Astrocyte of the cerebellum (primary cell): ENCODE measurements at regions not wholly inside any gene's neighbourhood (a gene's known extent, or its start where the extent isn't known, plus 50 kb on each side); places are given as distances from the start of the nearest gene placed in this dataset.
"Not testable (repeated sequence)": the region's sequence is repeated elsewhere in the genome, so short reads cannot be mapped to it uniquely, and the experiment has no call there.

Experiments
- DNase-seq: peaks from one replicate; pipeline ENCODE4 v3.0.0-alpha.2; 2011; ENCODE audit warnings: low read depth
- H3K4me3 ChIP-seq: 2 replicates; pipeline ENCODE4 v1.5.1; 2011; ENCODE audit warnings: mild to moderate bottlenecking, low read depth, low read length, moderate library complexity
- CTCF ChIP-seq: IDR thresholded peaks from 2 replicates; pipeline ENCODE4 v1.5.1; 2012; ENCODE audit warnings: low read length, low read depth, moderate library complexity, mild to moderate bottlenecking; ENCODE audit errors: missing control alignments
- in situ Hi-C: cut with HindIII; loops from 2 replicates; pipeline ENCODE4 v1.10.0; 2017; ENCODE audit warnings: low sequenced_read_pairs

DNA sequence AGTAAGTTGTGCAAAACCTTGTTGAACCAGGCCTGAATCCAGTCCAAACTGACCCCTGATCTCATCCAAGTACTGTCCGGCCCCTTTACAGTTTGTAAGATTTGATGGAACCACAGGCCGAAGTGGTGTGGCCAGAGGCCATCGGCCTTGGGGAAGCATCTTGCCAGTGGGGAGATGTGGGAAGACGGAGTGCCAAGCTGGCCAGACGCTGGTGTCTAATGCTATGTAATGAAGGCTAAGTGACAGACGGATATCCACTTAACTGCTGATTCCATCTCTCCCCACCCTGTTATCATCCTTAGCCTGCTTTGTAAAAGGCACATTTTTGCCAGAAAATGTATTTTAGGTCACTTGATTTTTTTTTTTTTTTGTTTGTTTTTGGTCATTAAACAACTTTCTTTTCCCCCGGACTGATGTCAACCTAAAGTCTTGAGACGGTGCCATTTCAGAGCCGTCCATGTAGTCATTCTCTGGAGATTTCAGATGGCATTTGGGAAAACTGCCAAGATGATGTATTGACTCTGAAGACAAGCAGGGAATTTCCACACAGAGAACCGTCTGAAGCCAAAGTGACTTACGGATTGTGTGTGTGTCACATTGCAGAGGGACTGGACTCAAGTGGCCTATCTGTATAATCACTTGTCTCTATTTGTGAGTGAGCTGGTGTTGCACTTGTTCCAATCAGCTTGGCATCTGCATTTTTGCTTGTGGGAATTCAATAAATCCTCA is 86.5 kb upstream of the MANSC4 start:
- TF ChIP-seq CTCF = no peak
- H3K4me3 ChIP-seq = no peak overlapping the region
- in situ Hi-C loops = no loop called here
- no peak for DNase-seq

DNA sequence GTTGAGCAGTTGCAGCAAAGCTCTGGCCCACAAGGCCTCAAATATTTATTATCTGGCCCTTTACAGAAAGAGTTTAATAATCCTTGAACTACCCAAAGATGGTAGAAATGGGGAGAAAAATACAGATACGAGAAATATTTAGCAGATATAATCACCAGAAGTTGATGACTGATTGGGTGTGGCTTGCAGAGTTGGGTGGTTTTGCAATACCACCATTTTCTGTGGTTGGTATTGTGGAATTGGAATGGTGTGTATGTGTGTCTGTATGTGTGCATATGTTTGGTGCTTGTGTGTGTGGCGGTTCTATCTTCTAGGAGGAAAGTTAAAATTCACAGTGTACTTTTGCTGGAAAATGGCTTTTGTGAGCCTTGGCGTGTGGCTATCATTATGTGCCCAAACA is 85.4 kb upstream of the MANSC4 start:
- in situ Hi-C loops = no loop called here
- DNase-seq = no peak
- no peak overlapping the region for H3K4me3 ChIP-seq
- no peak for TF ChIP-seq CTCF

GRCh38 chr12:27864521-27864920 is 84.5 kb upstream of the MANSC4 start:
- TF ChIP-seq CTCF = no peak
- H3K4me3 ChIP-seq = no peak overlapping the region
- in situ Hi-C loops = no loop called here
- no peak for DNase-seq

DNA sequence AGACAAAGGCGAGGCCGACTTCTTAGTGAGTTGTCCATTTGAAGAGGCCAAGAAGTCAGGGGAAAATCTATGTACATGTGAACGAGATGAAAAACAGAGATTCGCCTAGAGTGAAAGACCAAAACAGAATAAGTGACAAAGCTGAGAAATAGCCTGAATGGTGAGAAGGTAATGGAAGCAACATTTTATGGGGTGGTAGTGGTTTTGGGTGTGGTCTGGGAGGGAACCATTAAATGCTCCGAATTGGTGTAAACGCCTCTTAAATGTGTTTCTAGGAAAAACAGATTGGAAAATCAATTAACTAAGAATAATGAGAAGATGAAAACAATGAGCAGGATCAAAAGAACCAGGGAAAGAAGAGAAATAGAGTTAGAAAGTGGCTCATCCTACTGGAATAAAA is 83.8 kb upstream of the MANSC4 start:
- no peak for TF ChIP-seq CTCF
- no peak for DNase-seq
- no peak overlapping the region for H3K4me3 ChIP-seq
- in situ Hi-C loops = no loop called here

GRCh38 chr12:27861428-27862167 is 81.6 kb upstream of the MANSC4 start:
- H3K4me3 ChIP-seq = no peak overlapping the region
- TF ChIP-seq CTCF = no peak
- in situ Hi-C loops = no loop called here
- no peak for DNase-seq

- in situ Hi-C loops = no loop called here
- H3K4me3 ChIP-seq = no peak overlapping the region
- no peak for DNase-seq
- TF ChIP-seq CTCF = no peak
Measured at GRCh38 chr12:27859648-27860047, 79.6 kb upstream of the MANSC4 start.

DNA sequence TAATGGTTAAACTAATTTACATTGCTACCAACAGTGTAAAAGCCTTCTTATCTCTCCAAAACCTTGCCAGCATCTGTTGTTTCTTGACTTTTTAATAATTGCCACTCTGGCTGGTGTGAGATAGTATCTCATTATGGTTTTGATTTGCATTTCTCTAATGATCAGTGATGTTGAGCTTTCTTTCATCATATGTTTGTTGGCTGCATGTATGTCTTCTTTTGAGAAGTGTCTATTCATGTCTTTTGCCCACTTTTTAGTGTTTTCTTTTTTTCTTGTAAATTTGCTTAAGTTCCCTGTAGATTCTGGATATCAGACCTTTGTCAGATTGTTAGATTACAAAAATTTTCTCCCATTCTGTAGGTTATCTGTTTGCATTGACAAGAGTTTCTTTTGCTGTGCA is 77.0 kb upstream of the MANSC4 start:
- H3K4me3 ChIP-seq, DNase-seq, in situ Hi-C loops: not testable (repeated sequence)
